EL (cell line): ENCODE measurements at regions not wholly inside any gene's neighbourhood (a gene's known extent, or its start where the extent isn't known, plus 50 kb on each side); places are given as distances from the start of the nearest gene placed in this dataset.

Source experiments
- DNase-seq: peaks from one replicate; pipeline ENCODE4 v3.0.0-alpha.2; 2016

GRCh38 chr10:85259908-85260307, 931.5 kb downstream of the CCSER2 start:
- DNase-seq, result no peak

GRCh38 chr10:85262992-85263391, 934.6 kb downstream of the CCSER2 start:
- no peak for DNase-seq

- DNase-seq, result no peak
Observed at GRCh38 chr10:85265121-85265520, 936.7 kb downstream of the CCSER2 start.

DNA sequence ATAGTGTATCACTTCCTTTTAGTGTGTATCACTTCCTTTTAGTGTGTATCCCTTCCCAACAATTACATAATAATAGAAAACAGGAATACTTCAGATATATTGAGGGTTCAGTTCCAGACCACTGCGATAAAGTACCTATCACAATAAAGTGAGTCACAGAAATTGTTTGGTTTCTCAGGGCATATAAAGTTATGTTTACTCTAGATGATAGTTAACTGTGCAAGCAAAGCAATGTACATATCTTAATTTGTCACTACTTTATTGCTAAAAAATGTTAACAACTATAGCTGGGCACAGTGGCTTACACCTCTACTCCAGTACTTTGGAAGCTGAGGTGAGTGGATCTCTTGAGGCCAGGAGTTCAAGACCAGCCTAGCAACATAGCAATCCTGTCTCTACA, 938.4 kb downstream of the CCSER2 start:
- no peak for DNase-seq

GRCh38 chr10:85280014-85280413, 951.6 kb downstream of the CCSER2 start:
- DNase-seq, result no peak

- no peak for DNase-seq
Observed at GRCh38 chr10:85284778-85285770, 956.7 kb downstream of the CCSER2 start.

GRCh38 chr10:85293483-85293882, 965.1 kb downstream of the CCSER2 start:
- DNase-seq, result no peak

DNA sequence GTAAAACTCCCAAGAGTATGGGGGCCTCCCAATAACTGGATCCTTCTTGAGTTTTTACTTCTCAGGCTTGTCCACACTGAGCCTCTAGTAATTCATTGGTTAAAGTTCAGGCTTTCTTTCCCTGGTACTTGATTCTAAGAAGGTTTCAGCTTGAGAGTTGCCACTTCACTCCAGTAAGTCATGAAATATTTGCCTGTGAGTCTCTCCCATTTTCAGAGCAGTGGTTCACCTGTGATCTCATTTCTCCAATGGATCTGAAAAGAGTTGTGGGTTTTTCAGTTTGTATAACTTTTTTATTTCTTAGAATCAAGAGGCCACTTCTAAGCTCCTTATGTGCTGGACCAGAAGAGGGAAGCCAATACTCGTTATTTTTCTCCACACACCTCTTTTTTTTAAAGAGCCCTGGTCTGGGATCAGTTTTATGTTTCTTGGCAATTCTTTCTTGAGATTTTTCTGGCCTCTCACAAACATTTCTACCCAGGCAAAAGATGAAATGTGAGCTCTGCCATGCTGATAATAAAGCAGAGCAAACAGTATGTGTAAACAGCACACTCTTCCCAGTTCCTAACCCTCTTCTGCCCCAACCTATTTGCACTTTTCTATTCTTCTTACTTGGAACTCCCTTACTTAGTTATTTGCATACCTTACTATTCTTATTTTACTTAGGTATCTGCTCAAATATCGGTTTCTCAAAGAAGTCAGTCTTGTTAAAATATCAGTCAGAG, 983.4 kb downstream of the CCSER2 start:
- no peak for DNase-seq

DNA sequence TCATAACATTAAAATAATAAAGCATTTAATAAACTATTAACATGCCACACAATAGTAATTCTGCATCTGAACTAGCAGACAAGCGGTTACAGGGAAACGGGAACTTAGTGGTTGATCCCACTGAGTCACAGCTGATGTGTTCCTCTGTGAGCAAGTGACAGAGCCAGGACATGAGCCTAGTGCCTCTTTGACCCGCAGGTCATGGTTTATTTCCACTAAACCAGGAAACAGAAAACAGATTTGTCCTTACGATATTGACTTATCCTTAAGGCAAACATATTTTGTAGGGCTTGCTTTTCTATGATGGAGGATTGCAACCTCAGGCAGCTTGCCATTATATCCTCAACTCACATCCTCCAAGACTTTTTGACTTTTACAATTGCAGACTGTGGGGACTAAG, 987.3 kb downstream of the CCSER2 start:
- no peak for DNase-seq

GRCh38 chr10:85316276-85316675, 987.9 kb downstream of the CCSER2 start:
- DNase-seq, result no peak

DNA sequence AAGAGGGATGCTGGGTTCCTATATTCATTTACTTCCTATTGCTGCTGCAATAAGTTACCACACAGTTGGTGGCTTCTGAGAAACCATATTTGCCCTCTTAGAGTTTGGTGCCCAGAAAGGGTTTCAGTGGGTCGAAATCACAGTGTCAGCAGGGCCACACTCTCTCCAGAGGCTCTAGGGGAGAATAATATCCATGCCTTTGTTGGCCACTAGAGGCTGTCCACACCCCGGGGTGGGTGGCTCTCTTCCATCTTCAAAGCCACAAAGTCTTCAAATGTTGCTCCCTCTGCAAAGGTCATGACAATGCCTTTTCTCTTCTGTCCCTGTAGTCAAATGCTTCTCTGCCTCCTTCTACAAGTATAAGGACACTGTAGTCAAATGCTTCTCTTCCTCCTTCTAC, 989.4 kb downstream of the CCSER2 start:
- DNase-seq, result no peak

GRCh38 chr10:85318809-85319807, 990.7 kb downstream of the CCSER2 start:
- DNase-seq, result no peak

GRCh38 chr10:85319826-85320225, 991.4 kb downstream of the CCSER2 start:
- no peak for DNase-seq

DNA sequence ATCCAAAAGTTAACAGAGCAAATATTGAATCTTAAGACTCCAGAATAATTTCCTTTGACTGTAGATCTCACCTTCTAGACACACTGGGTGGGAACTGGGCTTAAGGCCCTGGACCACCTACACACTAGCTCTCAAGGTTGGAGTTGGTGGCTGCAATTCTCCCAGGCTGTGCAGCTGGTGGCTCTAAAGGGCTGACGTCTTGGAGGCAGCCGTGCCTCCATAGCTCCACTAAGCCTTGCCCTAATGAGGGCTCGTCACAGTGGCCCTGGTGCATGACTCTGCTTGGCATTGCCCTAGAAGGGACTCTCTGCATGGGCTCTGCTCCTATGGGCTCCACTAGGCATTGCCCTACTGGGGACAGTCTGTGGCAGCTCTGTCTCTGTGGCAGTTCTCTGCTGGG, 1005.2 kb downstream of the CCSER2 start:
- no peak for DNase-seq

- DNase-seq, result no peak
Observed at GRCh38 chr10:85362401-85362800, 1004.2 kb downstream of the GRID1 start.

DNA sequence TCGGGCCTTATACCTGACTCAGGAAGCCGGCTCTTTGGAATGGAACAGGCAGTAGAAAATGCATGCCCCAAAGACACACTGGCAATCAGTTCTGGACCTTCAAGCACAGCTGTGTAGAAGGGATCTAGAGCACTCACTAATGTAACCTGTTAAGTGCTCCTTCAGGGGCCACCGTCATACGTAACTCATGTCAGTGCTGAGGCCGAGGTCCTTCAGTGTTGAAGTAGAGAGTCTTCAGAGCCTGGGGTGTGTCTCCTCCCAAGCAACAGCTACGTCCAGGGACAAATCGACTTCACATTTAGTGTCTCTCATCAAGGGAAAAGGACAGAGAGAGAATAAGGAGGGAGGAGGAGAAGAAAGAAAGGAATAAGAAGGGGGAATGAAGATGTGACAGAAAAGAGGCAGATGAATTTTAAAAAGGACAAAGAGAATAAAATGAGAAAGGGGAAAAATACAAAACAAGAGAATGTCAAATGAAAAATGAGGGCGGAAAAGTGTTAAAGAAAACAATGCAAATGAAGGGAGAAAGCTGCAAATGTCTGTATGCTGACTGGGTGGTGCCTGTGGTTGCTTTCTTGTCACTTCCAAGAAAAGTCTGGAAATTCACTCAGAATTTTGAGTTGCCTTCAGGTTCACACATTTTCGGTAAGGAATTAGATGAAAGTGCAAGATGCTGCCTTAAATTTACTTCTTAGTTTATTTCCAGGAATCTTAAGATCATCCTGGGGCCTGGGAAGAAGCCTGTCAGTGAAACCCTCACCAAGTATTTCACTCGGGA, 989.4 kb downstream of the GRID1 start:
- no peak for DNase-seq

DNA sequence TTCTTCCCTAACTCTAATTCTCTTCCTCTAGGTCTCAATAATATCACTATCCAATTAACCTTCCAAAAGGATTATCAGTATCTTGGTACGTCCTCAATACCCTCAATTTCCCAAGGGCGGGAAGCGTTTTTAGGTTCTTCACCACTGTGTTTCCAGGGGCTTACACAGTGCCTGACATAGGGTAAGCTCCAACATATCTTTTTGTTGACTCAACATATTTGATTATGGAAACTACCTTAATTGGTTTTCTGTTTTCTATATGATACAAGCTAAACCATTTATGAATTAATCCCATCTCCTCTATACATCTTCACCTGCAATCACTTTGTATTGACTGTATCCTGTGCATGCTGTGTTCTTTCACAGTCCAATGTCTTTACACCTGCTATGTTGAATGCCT, 987.3 kb downstream of the GRID1 start:
- no peak for DNase-seq

GRCh38 chr10:85400981-85401695, 965.5 kb downstream of the GRID1 start:
- no peak for DNase-seq

DNA sequence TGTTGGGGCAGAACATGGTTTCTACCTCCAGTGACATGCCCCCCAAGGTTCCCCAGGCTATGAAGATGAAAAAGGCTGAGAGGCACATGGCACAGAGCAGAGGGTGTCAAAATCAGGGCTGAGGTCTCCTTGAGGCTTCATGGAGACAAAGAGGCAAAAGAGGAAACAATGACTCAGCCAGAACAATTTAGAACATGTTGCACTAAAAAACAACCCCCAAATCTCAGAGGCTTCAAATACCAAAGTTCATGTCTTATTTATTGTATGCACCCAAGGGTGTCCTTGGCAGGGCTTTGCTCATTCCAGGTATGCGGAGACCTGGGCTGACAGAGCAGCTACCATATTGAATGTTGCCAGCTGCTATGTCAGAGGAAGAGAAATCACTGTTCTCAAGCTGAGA, 964.1 kb downstream of the GRID1 start:
- no peak for DNase-seq

DNA sequence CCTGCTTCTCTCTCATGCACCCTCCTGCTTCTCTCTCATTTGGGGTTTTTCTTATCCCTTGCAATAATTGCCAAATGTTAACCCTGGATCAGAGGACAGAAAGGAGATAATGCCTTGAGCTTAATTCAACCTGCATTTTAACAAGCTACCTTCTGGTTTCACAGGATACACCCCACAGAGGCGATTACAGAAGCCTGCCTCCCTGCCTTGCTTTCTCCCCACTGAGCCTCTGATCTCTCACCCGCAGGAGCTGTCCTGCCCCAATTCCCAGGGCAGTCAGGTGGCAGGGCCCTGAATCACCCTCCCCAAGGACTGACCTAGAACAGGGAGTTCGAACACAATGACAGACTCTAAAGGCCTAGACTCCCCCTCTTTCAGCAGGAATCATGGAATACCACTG, 959.5 kb downstream of the GRID1 start:
- DNase-seq, result no peak

DNA sequence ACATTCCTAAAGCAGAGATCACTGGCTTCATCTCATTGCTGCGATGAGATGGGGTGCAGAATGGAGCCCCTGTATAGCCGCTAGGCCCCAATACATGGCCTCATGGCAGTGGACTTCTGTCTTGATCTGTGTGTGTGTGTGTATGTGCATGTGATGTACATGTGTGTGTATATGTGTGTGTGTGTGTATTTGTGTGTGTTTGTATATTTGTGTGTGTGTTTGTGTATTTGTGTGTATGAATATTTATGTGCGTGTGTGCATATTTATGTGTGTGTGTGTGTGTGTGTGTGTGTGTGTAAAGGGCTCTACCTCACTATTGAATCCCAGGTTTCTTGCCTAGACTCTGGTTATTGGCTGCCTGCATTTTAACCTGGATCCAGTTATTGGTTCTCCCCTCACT, 958.2 kb downstream of the GRID1 start:
- no peak for DNase-seq
